HG03571 (cell line): ENCODE measurements at regions not wholly inside any gene's neighbourhood (a gene's known extent, or its start where the extent isn't known, plus 50 kb on each side); places are given as distances from the start of the nearest gene placed in this dataset.

ENCODE experiments used
- ATAC-seq: cut with Tn5 transposase; IDR thresholded peaks from one replicate; pipeline ENCODE4 v1.9.1; 2021; ENCODE audit not compliant: unreplicated experiment

- ATAC-seq: no peak
Observed at GRCh38 chr7:35454575-35455385, 200.9 kb upstream of the TBX20 start.

GRCh38 chr7:35450456-35451214, 196.7 kb upstream of the TBX20 start:
- ATAC-seq: no peak

- ATAC-seq: no peak
Observed at GRCh38 chr7:35448486-35448885, 194.6 kb upstream of the TBX20 start.

DNA sequence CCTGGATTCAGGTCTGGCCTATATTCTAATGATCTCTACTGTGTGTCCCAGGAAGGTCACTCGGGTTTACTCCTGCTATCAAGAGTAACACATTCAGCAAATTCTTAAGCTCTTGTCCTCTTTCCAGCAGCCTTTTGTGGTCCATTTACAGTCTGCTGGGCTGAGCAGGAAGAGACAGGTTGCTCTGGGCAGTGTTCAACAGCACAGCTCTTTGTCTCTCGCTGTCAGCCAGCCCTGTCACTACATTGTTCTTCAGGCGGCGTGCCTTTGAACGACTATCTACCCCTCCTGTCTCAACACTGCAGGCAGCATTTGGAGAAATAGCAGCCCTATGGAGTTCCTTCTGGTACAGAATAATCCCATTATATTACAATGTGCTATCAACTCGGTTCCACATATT, 192.2 kb upstream of the TBX20 start:
- ATAC-seq: no peak

GRCh38 chr7:35437619-35438275, 183.8 kb upstream of the TBX20 start:
- no peak for ATAC-seq

- no peak for ATAC-seq
Observed at GRCh38 chr7:35436452-35436851, 182.6 kb upstream of the TBX20 start.

- ATAC-seq: no peak
Observed at GRCh38 chr7:35430547-35431153, 176.8 kb upstream of the TBX20 start.

DNA sequence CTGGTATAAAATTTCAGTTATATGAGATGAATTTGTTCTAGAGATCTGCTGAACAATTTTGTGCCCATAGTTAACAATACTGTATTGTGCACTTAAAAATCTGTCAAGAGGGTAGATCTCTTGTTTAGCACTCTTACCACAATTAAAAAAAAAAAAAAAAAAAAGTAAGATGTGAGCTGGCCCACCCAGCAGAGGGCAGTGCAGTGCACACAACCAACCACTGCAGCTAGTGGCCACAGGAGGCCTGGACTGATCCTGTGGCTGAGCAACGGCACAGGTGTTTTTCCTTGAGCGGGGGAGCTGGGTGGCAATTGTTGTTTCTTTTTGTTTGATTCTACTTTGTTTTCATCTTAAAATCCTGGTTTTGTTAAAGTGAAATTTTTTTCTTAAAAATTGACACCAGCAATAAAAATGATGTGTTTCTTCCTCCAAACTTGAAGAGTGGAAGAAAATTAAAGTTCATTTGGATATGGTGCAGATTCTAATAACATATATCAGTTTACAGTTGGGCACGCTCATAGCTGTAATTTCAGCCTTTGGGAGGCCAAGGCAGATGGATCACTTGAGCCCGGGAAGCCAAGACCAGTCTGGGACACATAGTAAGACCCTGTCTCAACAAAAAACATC, 171.1 kb upstream of the TBX20 start:
- no peak for ATAC-seq

DNA sequence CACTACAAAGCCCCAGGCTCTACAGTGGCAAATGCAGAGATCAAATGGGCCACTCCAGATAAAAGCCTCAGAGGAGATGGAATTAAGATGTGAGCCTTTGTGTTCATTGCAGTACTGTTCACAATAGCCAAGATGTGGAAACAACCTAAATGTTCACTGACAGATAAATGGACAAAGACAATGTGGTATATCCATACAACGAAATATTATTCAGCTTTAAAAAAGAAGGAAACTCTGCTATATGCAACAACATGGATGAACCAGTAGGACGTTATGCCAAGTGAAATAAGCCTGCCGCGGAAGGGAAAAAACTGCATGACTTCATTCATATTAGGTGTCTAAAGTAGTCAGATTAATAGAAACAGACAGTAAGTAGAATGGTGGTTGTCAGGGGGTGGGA, 170.5 kb upstream of the TBX20 start:
- ATAC-seq: no peak

GRCh38 chr7:35422715-35423114, 168.8 kb upstream of the TBX20 start:
- ATAC-seq: no peak

- ATAC-seq: no peak
Observed at GRCh38 chr7:35420656-35421055, 166.8 kb upstream of the TBX20 start.

- no peak for ATAC-seq
Observed at GRCh38 chr7:35419391-35419755, 165.5 kb upstream of the TBX20 start.

GRCh38 chr7:35418716-35419390, 165.0 kb upstream of the TBX20 start:
- ATAC-seq: no peak

- no peak for ATAC-seq
Observed at GRCh38 chr7:35416568-35416967, 162.7 kb upstream of the TBX20 start.

GRCh38 chr7:35415411-35415822, 161.5 kb upstream of the TBX20 start:
- ATAC-seq: no peak

- no peak for ATAC-seq
Observed at GRCh38 chr7:35411331-35411730, 157.4 kb upstream of the TBX20 start.

- ATAC-seq: no peak
Observed at GRCh38 chr7:35405461-35405860, 151.6 kb upstream of the TBX20 start.

- ATAC-seq: no peak
Observed at GRCh38 chr7:35401217-35401879, 147.4 kb upstream of the TBX20 start.

DNA sequence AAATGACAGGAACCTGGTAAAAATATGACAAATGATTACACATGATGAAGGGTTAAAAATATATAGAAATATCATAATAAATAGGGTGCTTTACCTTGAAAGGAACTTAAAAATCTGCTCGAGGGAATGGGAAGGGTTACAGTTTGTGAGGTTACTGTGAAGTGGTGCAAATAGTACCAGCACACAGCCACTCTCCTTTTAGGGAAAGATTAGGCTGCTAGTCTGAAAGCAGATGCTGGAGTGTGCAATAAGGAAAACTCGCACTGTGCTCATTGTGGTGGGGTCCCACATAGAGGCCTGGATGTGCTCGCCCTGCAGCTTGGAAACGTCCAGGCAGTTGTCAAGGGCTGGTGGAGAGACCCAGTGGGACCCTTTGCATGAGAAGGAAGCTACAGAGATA, 145.9 kb upstream of the TBX20 start:
- ATAC-seq: no peak

DNA sequence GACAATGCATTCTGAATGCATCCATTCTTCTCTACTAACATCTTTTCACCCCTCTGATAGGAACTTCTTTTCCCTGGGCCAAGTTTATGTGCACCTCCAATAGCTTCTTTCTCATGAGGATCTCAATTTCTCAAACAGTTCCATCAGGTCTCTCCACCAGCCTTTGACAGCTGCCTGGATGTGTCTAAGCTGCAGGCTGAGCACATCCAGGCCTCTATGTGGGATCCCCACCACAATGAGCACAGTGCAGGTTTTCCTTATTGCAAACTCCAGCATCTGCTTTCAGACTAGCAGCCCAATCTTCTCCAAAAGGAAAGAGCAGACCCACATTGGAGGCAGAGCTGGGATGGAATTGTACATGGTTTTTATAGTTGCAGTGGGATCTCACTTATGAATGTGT, 145.3 kb upstream of the TBX20 start:
- no peak for ATAC-seq
